Smooth muscle cell (in vitro differentiated cells): ENCODE measurements at regions not wholly inside any gene's neighbourhood (a gene's known extent, or its start where the extent isn't known, plus 50 kb on each side); places are given as distances from the start of the nearest gene placed in this dataset.
"Not testable (repeated sequence)": the region's sequence is repeated elsewhere in the genome, so short reads cannot be mapped to it uniquely, and the experiment has no call there.

Experiments
- DNase-seq: peaks from one replicate; lab custom pipeline; 2025; ENCODE audit not compliant: unreplicated experiment; lab: John Stamatoyannopoulos, UW
- H2AFZ ChIP-seq: fragments of 200-600 bp; sonication (generic); 2 replicates; pipeline ENCODE4 v1.6.0; 2016; ENCODE audit warnings: antibody characterized with exemption, low read depth, mild to moderate bottlenecking
- H3F3A ChIP-seq: fragments of 200-600 bp; sonication (generic); 2 replicates; pipeline ENCODE4 v1.6.0; 2017; ENCODE audit warnings: antibody characterized with exemption, low read depth
- H3K27ac ChIP-seq: fragments of 200-600 bp; sonication (generic); 2 replicates; pipeline ENCODE4 v1.5.1; 2016; ENCODE audit warnings: low read depth, mild to moderate bottlenecking
- H3K27me3 ChIP-seq: fragments of 200-600 bp; sonication (generic); 2 replicates; pipeline ENCODE4 v1.6.1; 2016; ENCODE audit warnings: low read depth, mild to moderate bottlenecking
- H3K36me3 ChIP-seq: fragments of 200-600 bp; sonication (generic); 2 replicates; pipeline ENCODE4 v1.5.1; 2016; ENCODE audit warnings: low read depth
- H3K4me1 ChIP-seq: fragments of 200-600 bp; sonication (generic); 2 replicates; pipeline ENCODE4 v1.5.1; 2016; ENCODE audit warnings: low read depth
- H3K4me2 ChIP-seq: fragments of 200-600 bp; sonication (generic); 2 replicates; pipeline ENCODE4 v1.6.0; 2016; ENCODE audit warnings: mild to moderate bottlenecking
- H3K4me3 ChIP-seq: fragments of 200-600 bp; sonication (generic); 2 replicates; pipeline ENCODE4 v1.5.1; 2016; ENCODE audit warnings: mild to moderate bottlenecking
- H3K79me2 ChIP-seq: fragments of 200-600 bp; sonication (generic); 2 replicates; pipeline ENCODE4 v1.6.0; 2016; ENCODE audit warnings: low read depth, mild to moderate bottlenecking
- H3K9ac ChIP-seq: fragments of 200-600 bp; sonication (generic); 2 replicates; pipeline ENCODE4 v1.6.0; 2016; ENCODE audit warnings: low read depth
- H3K9me3 ChIP-seq: fragments of 200-600 bp; sonication (generic); replicated peaks from 2 replicates; pipeline ENCODE4 v1.5.1; 2016; ENCODE audit warnings: low read depth
- H4K20me1 ChIP-seq: fragments of 200-600 bp; sonication (generic); 2 replicates; pipeline ENCODE4 v1.6.0; 2016; ENCODE audit warnings: low read depth
- CTCF ChIP-seq: fragments of 200-600 bp; sonication (generic); IDR thresholded peaks from 2 replicates; pipeline ENCODE4 v1.5.1; 2017; ENCODE audit warnings: borderline replicate concordance, mild to moderate bottlenecking, antibody characterized with exemption; ENCODE audit not compliant: insufficient read depth, poor library complexity, severe bottlenecking
- WGBS: methylation state at CpG from one replicate; pipeline ENCODE4 v1.1.7; 2016; ENCODE audit warnings: low lambda C conversion rate; 5-methylcytosine and 5-hydroxymethylcytosine counted together

- TF ChIP-seq CTCF, result no peak
- H3K36me3 ChIP-seq, result no peaks in the 10 kb centered on the region
- no peaks in the 10 kb centered on the region for H3K27me3 ChIP-seq
- no peaks in the 10 kb centered on the region for H3F3A ChIP-seq
- H3K27ac ChIP-seq, result no peak overlapping the region
- H3K79me2 ChIP-seq, result no peaks in the 10 kb centered on the region
- H4K20me1 ChIP-seq, result no peaks in the 10 kb centered on the region
- no peaks in the 10 kb centered on the region for H3K9me3 ChIP-seq
- WGBS, result 94% methylated on average over 1 of the region's 1 CpG
- H3K4me2 ChIP-seq, result no peak overlapping the region
- no peaks in the 10 kb centered on the region for H3K4me1 ChIP-seq
- H3K9ac ChIP-seq, result no peak overlapping the region
- DNase-seq, result no peak
- H3K4me3 ChIP-seq, result no peak overlapping the region
- H2AFZ ChIP-seq, result no peak overlapping the region
Observed at GRCh38 chr7:7035851-7036250, 146.5 kb upstream of the C1GALT1 start.

- H2AFZ ChIP-seq, H3K4me2 ChIP-seq, H3K79me2 ChIP-seq, DNase-seq, H3K4me3 ChIP-seq, H3K4me1 ChIP-seq, H3K9ac ChIP-seq, H3K9me3 ChIP-seq, H4K20me1 ChIP-seq, H3K27ac ChIP-seq, H3F3A ChIP-seq, H3K27me3 ChIP-seq, H3K36me3 ChIP-seq: not testable (repeated sequence)
- WGBS, result 70% methylated on average over 7 of the region's 7 CpGs
Observed at GRCh38 chr7:7042286-7042893, 140.0 kb upstream of the C1GALT1 start.

- 43% methylated on average over 2 of the region's 2 CpGs for WGBS
- Histone ChIP-seq H3K9me3 (no peaks in the 10 kb centered on the region), H2AFZ (no peak overlapping the region), H3K4me2 (no peak overlapping the region), H3K27me3 (no peaks in the 10 kb centered on the region), H3F3A (no peaks in the 10 kb centered on the region), H3K9ac (no peak overlapping the region), H3K4me3 (no peak overlapping the region), H3K79me2 (no peaks in the 10 kb centered on the region), H3K36me3 (no peaks in the 10 kb centered on the region), H3K4me1 (no peaks in the 10 kb centered on the region), H3K27ac (no peak overlapping the region), H4K20me1 (no peaks in the 10 kb centered on the region)
- TF ChIP-seq CTCF, result no peak
- no peak for DNase-seq
Observed at GRCh38 chr7:7044806-7045205, 137.5 kb upstream of the C1GALT1 start.

- Histone ChIP-seq H2AFZ (no peak overlapping the region), H3K27ac (no peak overlapping the region), H3K27me3 (no peaks in the 10 kb centered on the region), H3K79me2 (no peaks in the 10 kb centered on the region), H3F3A (no peaks in the 10 kb centered on the region), H3K4me1 (no peaks in the 10 kb centered on the region), H3K36me3 (no peaks in the 10 kb centered on the region), H3K9ac (no peak overlapping the region), H3K4me3 (no peak overlapping the region), H3K4me2 (no peak overlapping the region), H4K20me1 (no peaks in the 10 kb centered on the region), H3K9me3 (no peaks in the 10 kb centered on the region)
- WGBS, result 98% methylated on average over 4 of the region's 4 CpGs
- DNase-seq, result no peak
- no peak for TF ChIP-seq CTCF
Observed at GRCh38 chr7:7048213-7048612, 134.1 kb upstream of the C1GALT1 start.
